H9 (cell line): ENCODE measurements at regions not wholly inside any gene's neighbourhood (a gene's known extent, or its start where the extent isn't known, plus 50 kb on each side); places are given as distances from the start of the nearest gene placed in this dataset.

Experiments
- DNase-seq: peaks from one replicate; pipeline ENCODE4 v3.0.0-alpha.2; 2017
- H2AFZ ChIP-seq: one replicate; pipeline ENCODE4 v1.6.1; 2013; ENCODE audit warnings: mild to moderate bottlenecking, low read length, control low read depth, moderate library complexity
- H2AK5ac ChIP-seq: 2 replicates; pipeline ENCODE4 v1.6.1; 2013; ENCODE audit warnings: low read length, control low read depth, mixed read lengths; ENCODE audit not compliant: insufficient read length
- H2BK120ac ChIP-seq: one replicate; pipeline ENCODE4 v1.6.1; 2013; ENCODE audit warnings: low read depth, mild to moderate bottlenecking, low read length, control low read depth, inconsistent platforms; ENCODE audit not compliant: poor library complexity, severe bottlenecking
- H2BK12ac ChIP-seq: 2 replicates; pipeline ENCODE4 v1.6.1; 2013; ENCODE audit warnings: low read length, control low read depth, mixed read lengths, low read depth; ENCODE audit not compliant: insufficient read length
- H2BK15ac ChIP-seq: 2 replicates; pipeline ENCODE4 v1.6.1; 2013; ENCODE audit warnings: low read depth, low read length, control low read depth
- H2BK20ac ChIP-seq: one replicate; pipeline ENCODE4 v1.6.1; 2013; ENCODE audit warnings: low read depth, mild to moderate bottlenecking, low read length, control low read depth, inconsistent platforms; ENCODE audit not compliant: poor library complexity, severe bottlenecking
- H2BK5ac ChIP-seq: 2 replicates; pipeline ENCODE4 v1.6.1; 2013; ENCODE audit warnings: low read length, control low read depth, mixed read lengths; ENCODE audit not compliant: insufficient read length
- H3K14ac ChIP-seq: 2 replicates; pipeline ENCODE4 v1.6.1; 2013; ENCODE audit warnings: low read length, control low read depth; ENCODE audit not compliant: insufficient read depth
- H3K18ac ChIP-seq: 2 replicates; pipeline ENCODE4 v1.6.1; 2013; ENCODE audit warnings: low read depth, mild to moderate bottlenecking, mixed read lengths, low read length, control low read depth; ENCODE audit not compliant: insufficient read length
- H3K23ac ChIP-seq: 2 replicates; pipeline ENCODE4 v1.6.1; 2013; ENCODE audit warnings: low read length, control low read depth, mixed read lengths, low read depth; ENCODE audit not compliant: insufficient read length
- H3K23me2 ChIP-seq: 2 replicates; pipeline ENCODE4 v1.6.1; 2013; ENCODE audit warnings: low read depth, mild to moderate bottlenecking, mixed read lengths, low read length, control low read depth; ENCODE audit not compliant: insufficient read length, poor library complexity, severe bottlenecking
- H3K27ac ChIP-seq: 2 replicates; pipeline ENCODE4 v1.5.1; 2013; ENCODE audit warnings: low read length, control low read depth, mixed read lengths, low read depth; ENCODE audit not compliant: insufficient read length
- H3K27me3 ChIP-seq: 2 replicates; pipeline ENCODE4 v1.6.1; 2013; ENCODE audit warnings: low read length, control low read depth, inconsistent platforms; ENCODE audit not compliant: insufficient read depth
- H3K4ac ChIP-seq: 2 replicates; pipeline ENCODE4 v1.6.1; 2013; ENCODE audit warnings: low read depth, mild to moderate bottlenecking, control low read depth, inconsistent platforms, low read length, moderate library complexity
- H3K4me1 ChIP-seq: 2 replicates; pipeline ENCODE4 v1.6.1; 2013; ENCODE audit warnings: low read length, control low read depth, inconsistent platforms; ENCODE audit not compliant: insufficient read depth
- H3K4me2 ChIP-seq: 2 replicates; pipeline ENCODE4 v1.6.1; 2013; ENCODE audit warnings: low read length, control low read depth, mixed read lengths; ENCODE audit not compliant: insufficient read length, insufficient read depth
- H3K56ac ChIP-seq: 2 replicates; pipeline ENCODE4 v1.6.1; 2013; ENCODE audit warnings: low read depth, mild to moderate bottlenecking, mixed read lengths, low read length, control low read depth; ENCODE audit not compliant: insufficient read length
- H3K79me1 ChIP-seq: 2 replicates; pipeline ENCODE4 v1.6.1; 2013; ENCODE audit warnings: low read depth, mild to moderate bottlenecking, moderate library complexity, low read length, control low read depth, inconsistent platforms; ENCODE audit not compliant: insufficient read depth, poor library complexity, severe bottlenecking
- H3K79me2 ChIP-seq: 2 replicates; pipeline ENCODE4 v1.6.1; 2013; ENCODE audit warnings: low read length, control low read depth, inconsistent platforms; ENCODE audit not compliant: insufficient read depth
- H3K9ac ChIP-seq: 2 replicates; pipeline ENCODE4 v1.6.1; 2013; ENCODE audit warnings: low read length, control low read depth, mixed read lengths; ENCODE audit not compliant: insufficient read length; ENCODE audit errors: extremely low read depth
- H3K9me3 ChIP-seq: one replicate; pipeline ENCODE4 v1.6.1; 2013; ENCODE audit warnings: low read depth, low read length, inconsistent platforms; ENCODE audit not compliant: control insufficient read depth
- H3T11ph ChIP-seq: one replicate; pipeline ENCODE4 v1.6.1; 2013; ENCODE audit warnings: mild to moderate bottlenecking, low read length, control low read depth, inconsistent platforms
- H4K20me1 ChIP-seq: one replicate; pipeline ENCODE4 v1.6.1; 2013; ENCODE audit not compliant: control insufficient read depth, insufficient read length, insufficient read depth
- H4K5ac ChIP-seq: 2 replicates; pipeline ENCODE4 v1.6.1; 2013; ENCODE audit warnings: low read depth, mild to moderate bottlenecking, mixed read lengths, low read length, control low read depth; ENCODE audit not compliant: insufficient read length
- H4K8ac ChIP-seq: replicated peaks from 2 replicates; pipeline ENCODE4 v1.6.1; 2013; ENCODE audit warnings: low read length, control low read depth, mixed read lengths, low read depth; ENCODE audit not compliant: insufficient read length
- H4K91ac ChIP-seq: 2 replicates; pipeline ENCODE4 v1.6.1; 2013; ENCODE audit warnings: low read depth, mild to moderate bottlenecking, moderate library complexity, mixed read lengths, low read length, control low read depth; ENCODE audit not compliant: insufficient read length
- H3K27ac Mint-ChIP-seq, 3 experiments: 2 replicates in 2 of 3; 3 replicates in 1 of 3; pipeline ENCODE4 v1.8.0; 2020 to 2021; ENCODE audit warnings: mixed read lengths in 3 of 3, mild to moderate bottlenecking in 1 of 3, moderate library complexity in 1 of 3
- H3K27me3 Mint-ChIP-seq: 2 replicates; pipeline ENCODE4 v1.8.0; 2021; ENCODE audit warnings: low read depth, mild to moderate bottlenecking, moderate library complexity, mixed read lengths
- H3K36me3 Mint-ChIP-seq, 3 experiments: 2 replicates in 2 of 3; 3 replicates in 1 of 3; pipeline ENCODE4 v1.8.0; 2020 to 2021; ENCODE audit warnings: low read depth in 3 of 3, mixed read lengths in 3 of 3; ENCODE audit not compliant: insufficient read depth in 1 of 3
- H3K4me1 Mint-ChIP-seq, 2 experiments: 2 replicates each; pipeline ENCODE4 v1.8.0; 2020; ENCODE audit warnings: mixed read lengths in 2 of 2
- H3K4me3 Mint-ChIP-seq, 2 experiments: 2 replicates in 1 of 2; 3 replicates in 1 of 2; pipeline ENCODE4 v1.8.0; 2020 to 2021; ENCODE audit warnings: mild to moderate bottlenecking in 2 of 2, mixed read lengths in 2 of 2, moderate library complexity in 1 of 2
- H3K9me3 Mint-ChIP-seq, 2 experiments: 2 replicates in 1 of 2; 3 replicates in 1 of 2; pipeline ENCODE4 v1.8.0; 2020; ENCODE audit warnings: mild to moderate bottlenecking in 2 of 2, mixed read lengths in 2 of 2, moderate library complexity in 1 of 2
- CTCF ChIP-seq: fragments of 200-600 bp; sonication (generic); conservative IDR thresholded peaks from 3 replicates; pipeline ENCODE4 v1.8.0; 2021; ENCODE audit warnings: antibody characterized with exemption, mild to moderate bottlenecking
- WGBS: extraction: QIAGEN DNeasy Blood & Tissue Kit; methylation state at CpG from one replicate; pipeline ENCODE4 v1.1.7; 2013; ENCODE audit warnings: missing lambda C conversion rate, low lambda C conversion rate, mixed read lengths; ENCODE audit not compliant: insufficient read length; ENCODE audit errors: extremely low coverage; 5-methylcytosine and 5-hydroxymethylcytosine counted together

- Histone ChIP-seq H3K4me1 (no peaks in the 10 kb centered on the region), H2BK5ac (no peak overlapping the region), H2BK20ac (no peak overlapping the region), H3T11ph (no peak overlapping the region), H3K23ac (no peak overlapping the region), H2BK12ac (no peak overlapping the region), H3K9me3 (no peaks in the 10 kb centered on the region), H3K23me2 (no peaks in the 10 kb centered on the region), H2AFZ (no peak overlapping the region), H3K27ac (no peak overlapping the region), H2AK5ac (no peak overlapping the region), H3K4ac (no peak overlapping the region), H3K79me2 (no peaks in the 10 kb centered on the region), H4K5ac (no peak overlapping the region), H3K56ac (no peak overlapping the region), H3K27me3 (no peaks in the 10 kb centered on the region), H3K9ac (no peak overlapping the region), H2BK120ac (no peak overlapping the region), H3K14ac (no peak overlapping the region), H2BK15ac (no peak overlapping the region), H3K18ac (no peak overlapping the region), H3K79me1 (no peaks in the 10 kb centered on the region), H4K20me1 (no peaks in the 10 kb centered on the region), H3K4me2 (no peak overlapping the region), H4K8ac (no peak overlapping the region), H4K91ac (no peak overlapping the region)
- H3K36me3 Mint-ChIP-seq, result peaks cover 0 to 7% (median 0%) of the 10 kb centered on the region in 3 experiments; a peak in 2 of 7 replicates
- no peak overlapping the region for H3K4me3 Mint-ChIP-seq
- no peak for DNase-seq
- peaks cover 6 to 7% of the 10 kb centered on the region in 2 experiments; a peak in 4 of 5 replicates for H3K9me3 Mint-ChIP-seq
- no peak for TF ChIP-seq CTCF
- no peaks in the 10 kb centered on the region for H3K27me3 Mint-ChIP-seq
- H3K27ac Mint-ChIP-seq, result no peak overlapping the region
- no CpG with 5 or more reads among the region's 3 CpGs for WGBS
- no peaks in the 10 kb centered on the region for H3K4me1 Mint-ChIP-seq
Observed at GRCh38 chr18:69127873-69128500, 272.7 kb upstream of the DOK6 start.
